Neural cell (in vitro differentiated cells): ENCODE measurements at regions not wholly inside any gene's neighbourhood (a gene's known extent, or its start where the extent isn't known, plus 50 kb on each side); places are given as distances from the start of the nearest gene placed in this dataset.

Experiments used
- H2AFZ ChIP-seq: fragments of 200-600, 300-800 bp; sonication (generic), shearing (Covaris generic); 2 replicates; pipeline ENCODE4 v1.6.0; 2014; ENCODE audit warnings: low read depth, mild to moderate bottlenecking, antibody characterized with exemption, low read length, moderate library complexity
- H3F3A ChIP-seq: fragments of 200-600 bp; shearing (Covaris generic); 2 replicates; pipeline ENCODE4 v1.6.1; 2016; ENCODE audit warnings: mild to moderate bottlenecking, moderate library complexity, mixed read lengths, antibody characterized with exemption, low read length; ENCODE audit not compliant: insufficient read depth, poor library complexity, severe bottlenecking
- H3K27ac ChIP-seq: fragments of 200-600, 300-800 bp; sonication (generic), shearing (Covaris generic); 2 replicates; pipeline ENCODE4 v1.5.1; 2014; ENCODE audit warnings: mild to moderate bottlenecking, low read length, moderate library complexity
- H3K27me3 ChIP-seq: fragments of 300-800, 200-600 bp; sonication (generic), shearing (Covaris generic); 2 replicates; pipeline ENCODE4 v1.6.0; 2014; ENCODE audit warnings: mild to moderate bottlenecking, low read depth, low read length, moderate library complexity; ENCODE audit not compliant: insufficient read depth
- H3K36me3 ChIP-seq: fragments of 300-800, 200-600 bp; sonication (generic), shearing (Covaris generic); 2 replicates; pipeline ENCODE4 v1.5.1; 2014; ENCODE audit warnings: mild to moderate bottlenecking, antibody characterized with exemption, low read length, moderate library complexity; ENCODE audit not compliant: insufficient read depth
- H3K4me2 ChIP-seq: fragments of 300-800, 200-600 bp; sonication (generic), shearing (Covaris generic); 2 replicates; pipeline ENCODE4 v1.6.0; 2014; ENCODE audit warnings: mild to moderate bottlenecking, low read length
- H3K4me3 ChIP-seq: fragments of 300-800, 200-600 bp; sonication (generic), shearing (Covaris generic); 2 replicates; pipeline ENCODE4 v1.5.1; 2014; ENCODE audit warnings: mild to moderate bottlenecking, low read length, moderate library complexity
- H3K79me2 ChIP-seq: fragments of 200-600 bp; shearing (Covaris generic); replicated peaks from 2 replicates; pipeline ENCODE4 v1.6.0; 2014; ENCODE audit warnings: mild to moderate bottlenecking, low read length, moderate library complexity; ENCODE audit not compliant: insufficient read depth
- H3K9ac ChIP-seq: fragments of 300-800, 200-600 bp; sonication (generic), shearing (Covaris generic); 2 replicates; pipeline ENCODE4 v1.6.1; 2016; ENCODE audit warnings: mild to moderate bottlenecking, low read length, mixed read lengths
- H3K9me2 ChIP-seq: fragments of 200-600 bp; shearing (Covaris generic); 2 replicates; pipeline ENCODE4 v1.6.1; 2016; ENCODE audit warnings: mild to moderate bottlenecking, low read length, mixed read lengths; ENCODE audit not compliant: insufficient read depth
- H3K9me3 ChIP-seq: fragments of 200-600, 300-800 bp; sonication (generic), shearing (Covaris generic); 2 replicates; pipeline ENCODE4 v1.6.1; 2016; ENCODE audit warnings: mild to moderate bottlenecking, mixed run types, low read length, moderate library complexity, mixed read lengths
- H4K20me1 ChIP-seq: fragments of 200-600 bp; shearing (Covaris generic); 2 replicates; pipeline ENCODE4 v1.6.1; 2016; ENCODE audit warnings: mild to moderate bottlenecking, mixed run types; ENCODE audit not compliant: insufficient read depth
- CTCF ChIP-seq: fragments of 450-650 bp; IDR thresholded peaks from 2 replicates; pipeline ENCODE4 v1.5.1; 2014; ENCODE audit warnings: antibody characterized with exemption, mild to moderate bottlenecking, moderate library complexity; ENCODE audit not compliant: poor library complexity, severe bottlenecking
- EP300 ChIP-seq: fragments of 450-650 bp; conservative IDR thresholded peaks from 2 replicates; pipeline ENCODE4 v1.6.1; 2014; ENCODE audit warnings: antibody characterized with exemption, mild to moderate bottlenecking, moderate library complexity; ENCODE audit not compliant: poor library complexity, severe bottlenecking
- EZH2 ChIP-seq: fragments of 200-600, 300-800 bp; shearing (Covaris generic), sonication (generic); IDR thresholded peaks from 2 replicates; pipeline ENCODE4 v1.6.1; 2014; ENCODE audit warnings: antibody characterized with exemption, low read length, borderline replicate concordance, mild to moderate bottlenecking; ENCODE audit not compliant: insufficient read depth, poor library complexity, severe bottlenecking
- MXI1 ChIP-seq: fragments of 450-650 bp; conservative IDR thresholded peaks from 2 replicates; pipeline ENCODE4 v1.6.1; 2014; ENCODE audit warnings: antibody characterized with exemption, mild to moderate bottlenecking; ENCODE audit not compliant: poor library complexity, severe bottlenecking
- POLR2AphosphoS5 ChIP-seq: IDR thresholded peaks from 2 replicates; pipeline ENCODE4 v1.6.1; 2012
- RAD21 ChIP-seq: fragments of 450-650 bp; conservative IDR thresholded peaks from 2 replicates; pipeline ENCODE4 v1.6.1; 2014; ENCODE audit warnings: antibody characterized with exemption, mild to moderate bottlenecking, moderate library complexity
- REST ChIP-seq: IDR thresholded peaks from 2 replicates; pipeline ENCODE4 v1.6.1; 2012; ENCODE audit warnings: borderline replicate concordance
- SMC3 ChIP-seq: fragments of 450-650 bp; conservative IDR thresholded peaks from 2 replicates; pipeline ENCODE4 v1.6.1; 2014; ENCODE audit warnings: antibody characterized with exemption, mild to moderate bottlenecking, moderate library complexity; ENCODE audit not compliant: poor library complexity
- TAF1 ChIP-seq: IDR thresholded peaks from 2 replicates; pipeline ENCODE4 v1.6.1; 2012; ENCODE audit warnings: low read depth

DNA sequence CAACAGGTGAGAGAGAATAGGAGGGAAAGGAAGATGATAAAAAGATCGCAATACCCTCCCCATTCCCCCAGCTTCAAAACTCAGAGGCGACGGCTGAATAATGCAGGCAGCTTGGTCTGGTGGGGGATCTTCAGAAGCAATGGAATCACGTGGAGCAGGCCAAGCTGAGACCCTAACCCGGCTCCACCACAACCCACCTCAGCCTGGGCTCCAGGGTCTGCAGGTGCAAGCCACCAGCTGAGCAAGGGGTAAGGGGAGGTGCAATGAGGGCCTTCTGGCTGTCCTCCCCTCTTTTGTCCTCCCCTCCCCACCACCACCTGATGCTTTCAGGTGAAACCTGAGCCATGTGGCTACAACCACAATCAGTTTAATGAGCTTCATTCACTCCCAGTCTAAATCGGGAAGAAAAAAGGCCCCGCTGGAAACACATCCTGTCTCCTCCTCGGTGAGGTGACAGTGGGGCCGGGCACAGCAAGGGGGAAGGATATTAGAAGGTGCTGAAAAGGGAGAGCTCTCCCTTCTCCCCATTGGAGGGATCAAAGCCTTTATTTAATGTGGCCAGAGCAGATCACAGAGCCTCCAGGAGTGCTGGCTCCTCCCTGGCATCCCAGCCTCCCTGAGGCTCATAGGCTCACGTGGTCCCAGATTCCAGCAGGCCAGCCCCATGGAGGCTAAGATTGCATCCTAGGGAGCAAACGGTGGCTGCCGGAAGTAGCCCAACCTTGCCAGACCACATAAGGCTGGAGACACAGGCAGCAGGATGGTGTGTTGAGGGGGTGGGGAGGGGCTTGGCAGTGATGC lies 261.0 kb downstream of the SOX9 start:
- H3K9ac ChIP-seq: no peak overlapping the region
- H2AFZ ChIP-seq: no peak overlapping the region
- no peaks in the 10 kb centered on the region for H3K27me3 ChIP-seq
- TF ChIP-seq MXI1: no peak
- TF ChIP-seq TAF1: no peak
- TF ChIP-seq CTCF: no peak
- TF ChIP-seq RAD21: no peak
- no peak for TF ChIP-seq EP300
- no peak for TF ChIP-seq POLR2AphosphoS5
- no peak for TF ChIP-seq REST
- no peak for TF ChIP-seq SMC3
- TF ChIP-seq EZH2: no peak
- no peaks in the 10 kb centered on the region for H3F3A ChIP-seq
- no peak overlapping the region for H3K4me2 ChIP-seq
- no peaks in the 10 kb centered on the region for H3K36me3 ChIP-seq
- no peaks in the 10 kb centered on the region for H3K79me2 ChIP-seq
- H4K20me1 ChIP-seq: no peaks in the 10 kb centered on the region
- H3K9me3 ChIP-seq: no peaks in the 10 kb centered on the region
- H3K27ac ChIP-seq: no peak overlapping the region
- H3K4me3 ChIP-seq: no peak overlapping the region
- no peaks in the 10 kb centered on the region for H3K9me2 ChIP-seq

- Histone ChIP-seq H4K20me1 (no peaks in the 10 kb centered on the region), H3K9ac (no peak overlapping the region), H3K9me2 (no peaks in the 10 kb centered on the region), H3K36me3 (no peaks in the 10 kb centered on the region), H3F3A (no peaks in the 10 kb centered on the region), H3K27ac (no peak overlapping the region), H2AFZ (no peak overlapping the region), H3K4me3 (no peak overlapping the region), H3K27me3 (no peaks in the 10 kb centered on the region), H3K79me2 (no peaks in the 10 kb centered on the region), H3K4me2 (no peak overlapping the region), H3K9me3 (no peaks in the 10 kb centered on the region)
- TF ChIP-seq TAF1: no peak
- no peak for TF ChIP-seq POLR2AphosphoS5
- TF ChIP-seq EZH2: no peak
- no peak for TF ChIP-seq EP300
- TF ChIP-seq RAD21: no peak
Measured at GRCh38 chr17:72382971-72383722, 262.3 kb downstream of the SOX9 start.
